NCI-H1417 treated with DMSO at 0.1 percent for 48 hours (cell line): ENCODE measurements at regions not wholly inside any gene's neighbourhood (a gene's known extent, or its start where the extent isn't known, plus 50 kb on each side); places are given as distances from the start of the nearest gene placed in this dataset.

ENCODE experiments used
- DNase-seq: peaks from one replicate; lab custom pipeline; 2025; lab: John Stamatoyannopoulos, UW

GRCh38 chr6:2429460-2429859 lies 184.1 kb upstream of the GMDS start:
- DNase-seq: no peak

GRCh38 chr6:2429032-2429431 lies 183.6 kb upstream of the GMDS start:
- DNase-seq: no peak

GRCh38 chr6:2426561-2427340 lies 181.3 kb upstream of the GMDS start:
- DNase-seq: no peak

DNA sequence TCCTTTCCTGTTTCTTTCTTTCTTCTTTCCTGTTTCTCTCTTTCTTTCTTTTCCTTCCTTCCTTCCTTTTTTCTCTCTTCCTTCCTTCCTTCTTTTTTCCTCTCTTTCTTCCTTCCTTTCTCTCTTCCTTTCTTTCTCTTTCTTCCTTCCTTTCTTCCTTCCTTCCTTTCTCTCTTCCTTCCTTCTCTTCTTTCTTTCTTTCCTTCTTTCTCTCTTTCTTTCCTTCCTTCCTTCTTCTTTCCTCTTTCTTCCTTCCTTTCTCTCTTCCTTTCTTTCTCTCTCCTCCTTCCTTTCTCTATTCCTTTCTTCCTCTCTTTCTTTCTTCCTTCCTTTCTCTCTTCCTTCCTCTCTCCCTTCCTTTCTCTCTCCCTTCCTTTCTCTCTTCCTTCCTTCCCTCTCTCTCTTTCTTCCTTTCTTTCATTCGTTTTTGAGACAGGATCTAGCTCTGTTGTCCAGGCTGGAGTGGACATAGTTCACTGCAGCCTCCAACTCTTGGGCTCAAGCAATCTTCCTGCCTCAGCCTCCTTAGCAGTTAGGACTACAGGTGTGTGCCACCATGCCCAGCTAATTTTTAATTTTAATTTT lies 170.8 kb upstream of the GMDS start:
- no peak for DNase-seq

GRCh38 chr6:2414885-2415547 lies 169.6 kb upstream of the GMDS start:
- no peak for DNase-seq

- no peak for DNase-seq
Observed at GRCh38 chr6:2412731-2413130, 167.3 kb upstream of the GMDS start.

DNA sequence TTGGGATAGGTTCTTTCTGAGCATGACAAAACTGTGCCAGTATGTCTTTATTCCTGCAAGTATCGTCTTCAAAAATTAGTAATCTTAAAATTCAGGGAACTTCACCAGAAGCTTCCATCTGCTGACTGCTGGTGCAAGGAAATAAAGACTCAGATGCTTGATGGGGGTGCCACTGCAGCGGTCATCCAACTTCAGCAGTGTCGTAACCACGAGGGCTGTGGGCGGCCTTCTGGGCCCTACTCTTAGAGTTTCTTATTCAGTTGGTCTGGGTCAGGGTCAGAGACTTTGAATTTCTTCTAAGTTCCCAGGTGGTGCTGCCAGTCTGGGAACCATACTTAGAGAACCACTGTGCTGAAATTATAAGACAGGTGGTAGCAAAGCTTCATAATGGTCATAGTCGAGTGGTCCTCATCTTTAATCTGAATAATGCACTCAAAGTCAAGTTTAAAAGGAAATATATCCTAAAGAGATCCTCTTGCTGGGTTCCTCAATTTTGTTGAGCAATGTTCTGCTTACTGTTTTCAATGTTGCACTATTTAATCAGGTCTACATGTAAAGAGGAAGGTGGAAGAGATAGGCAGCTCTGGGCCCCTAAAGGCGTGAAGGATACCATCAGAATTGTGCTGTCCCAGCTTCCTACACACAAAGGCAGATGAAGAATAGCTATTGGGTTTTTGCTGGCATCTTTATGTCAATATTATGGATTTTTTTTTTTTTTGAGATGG lies 165.4 kb upstream of the GMDS start:
- DNase-seq: no peak

- no peak for DNase-seq
Observed at GRCh38 chr6:2407525-2407924, 162.1 kb upstream of the GMDS start.

- DNase-seq: no peak
Observed at GRCh38 chr6:2404211-2404929, 159.0 kb upstream of the GMDS start.

DNA sequence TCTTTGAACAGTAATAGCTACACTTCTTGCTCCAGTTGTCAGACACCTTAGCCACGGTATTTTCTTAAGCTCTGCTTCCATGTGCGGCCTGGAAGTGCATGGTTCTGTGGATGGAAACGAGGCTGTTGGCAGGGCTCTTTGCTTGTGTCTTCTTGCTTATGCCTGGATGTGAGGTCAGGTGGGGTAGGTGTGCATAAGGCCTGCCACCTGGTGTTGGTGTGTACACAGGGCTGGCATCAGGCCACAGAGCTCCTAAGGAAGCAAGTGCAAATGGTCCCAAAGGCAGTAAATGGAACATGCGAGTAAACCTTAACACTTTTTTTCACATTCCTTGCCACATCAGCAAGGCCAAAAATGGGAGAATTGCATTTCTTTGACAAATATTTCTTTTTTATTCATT lies 158.1 kb upstream of the GMDS start:
- no peak for DNase-seq

DNA sequence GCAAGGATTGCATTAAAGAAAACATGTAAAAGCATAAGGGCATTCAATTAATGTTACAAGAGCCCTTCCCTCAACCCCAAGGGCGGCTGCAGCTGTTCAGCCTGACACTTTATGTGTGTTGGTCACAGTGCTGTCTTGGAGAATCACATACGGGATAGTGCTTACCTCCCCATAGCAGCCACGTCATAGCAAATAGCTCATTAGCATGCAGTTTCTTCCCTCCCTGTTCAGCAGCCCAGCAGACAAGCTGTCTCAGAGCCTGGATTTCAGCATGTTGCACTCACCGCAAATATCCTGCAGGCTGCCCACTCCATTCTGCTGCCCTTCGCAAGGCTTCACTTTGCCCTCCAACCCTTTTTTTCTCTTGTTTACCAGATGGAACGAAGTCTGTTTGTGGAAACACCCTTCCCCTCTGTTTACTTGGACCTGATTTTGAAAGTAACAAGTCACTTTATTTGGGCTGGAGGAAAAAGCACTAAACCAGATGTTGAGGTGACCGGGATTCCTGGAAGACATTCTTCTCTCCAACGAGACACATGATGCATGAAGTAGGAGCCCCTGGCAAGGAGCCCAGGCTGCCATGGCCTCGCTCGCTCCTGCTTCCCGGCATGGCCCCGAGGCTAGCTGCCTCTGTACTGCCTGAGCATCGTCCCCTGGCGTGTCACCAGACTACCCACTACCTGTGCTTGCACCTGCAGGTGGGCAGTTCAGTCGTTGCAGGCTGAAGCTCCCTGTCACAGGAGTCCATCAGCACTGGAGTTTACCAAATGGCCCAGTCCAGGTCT lies 151.6 kb upstream of the GMDS start:
- no peak for DNase-seq

DNA sequence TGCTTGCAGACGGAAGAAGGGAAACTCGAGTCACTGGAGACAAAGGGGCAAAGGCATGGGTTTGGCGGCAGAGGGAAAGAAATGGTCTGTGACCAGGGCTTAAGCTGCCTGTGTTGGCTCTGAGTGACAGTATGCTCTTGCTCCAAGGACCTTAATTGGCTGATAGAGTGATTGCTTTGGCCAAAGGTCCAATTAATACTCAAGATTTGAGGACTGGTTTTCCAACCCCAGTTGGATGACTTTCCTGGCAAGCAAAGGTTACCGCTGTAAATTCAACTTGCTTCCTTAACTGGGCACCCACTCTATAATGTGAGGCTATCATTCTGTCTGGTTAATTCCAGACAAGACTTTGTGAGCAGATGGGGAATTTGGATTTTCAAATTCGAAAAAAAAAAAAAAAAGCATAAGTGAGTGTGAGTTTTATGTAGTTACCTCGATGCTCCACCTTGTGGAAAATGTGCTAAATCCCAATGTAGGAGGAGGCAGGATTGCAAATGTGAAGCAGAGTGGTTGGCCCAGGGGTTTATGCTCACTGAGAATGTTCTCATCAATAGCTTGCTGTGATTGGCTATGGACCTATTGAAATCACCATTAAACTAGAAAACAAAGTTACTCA lies 150.7 kb upstream of the GMDS start:
- DNase-seq: no peak

DNA sequence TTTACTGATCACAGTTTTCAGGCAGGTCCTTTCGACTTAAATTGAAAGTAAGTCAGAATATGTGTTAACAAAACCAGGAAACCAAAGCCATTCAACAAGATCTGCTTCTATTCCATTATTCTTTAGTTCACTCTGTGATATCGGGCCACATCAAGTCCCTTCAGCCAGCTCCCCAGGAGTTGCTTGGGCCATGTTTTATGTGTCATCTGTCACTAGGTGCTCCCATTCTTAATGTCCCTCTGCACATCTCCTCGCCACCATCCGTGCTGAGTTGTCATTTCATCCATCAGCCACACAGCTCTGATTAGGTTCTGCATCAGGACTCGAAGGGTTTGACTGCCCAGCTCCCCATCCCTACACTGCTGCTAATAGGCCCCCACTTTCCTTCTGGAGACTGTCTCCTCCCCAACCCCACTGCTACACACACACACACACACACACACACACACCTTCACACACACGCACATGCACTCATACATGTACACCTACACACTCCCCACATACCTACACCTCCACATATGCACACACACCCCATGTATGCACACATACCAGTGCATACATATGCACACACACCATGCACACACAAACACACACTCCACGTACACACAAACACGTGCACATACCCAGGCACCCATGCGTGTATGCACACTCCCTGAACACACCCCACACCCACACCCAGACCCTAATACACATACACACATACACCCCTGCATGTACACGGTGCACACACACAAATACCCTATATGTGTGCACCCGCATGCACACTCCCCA lies 143.3 kb upstream of the GMDS start:
- no peak for DNase-seq

DNA sequence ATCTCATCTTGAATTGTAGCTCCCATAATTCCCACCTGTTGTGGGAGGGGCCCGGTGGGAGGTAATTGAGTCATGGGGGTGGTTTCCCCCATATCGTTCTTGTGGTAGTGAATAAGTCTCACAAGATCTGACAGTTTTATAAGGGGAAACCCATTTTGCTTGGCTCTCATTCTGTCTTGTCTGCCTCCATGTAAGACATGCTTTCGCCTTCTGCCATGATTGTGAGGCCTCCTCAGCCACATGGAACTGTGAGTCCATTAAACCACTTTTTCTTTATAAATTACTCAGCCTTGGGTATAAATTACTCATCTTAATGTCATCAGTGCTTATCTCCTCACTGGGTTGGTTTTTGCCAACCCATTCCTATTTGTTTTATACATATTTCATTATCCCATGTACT lies 142.0 kb upstream of the GMDS start:
- DNase-seq: no peak

DNA sequence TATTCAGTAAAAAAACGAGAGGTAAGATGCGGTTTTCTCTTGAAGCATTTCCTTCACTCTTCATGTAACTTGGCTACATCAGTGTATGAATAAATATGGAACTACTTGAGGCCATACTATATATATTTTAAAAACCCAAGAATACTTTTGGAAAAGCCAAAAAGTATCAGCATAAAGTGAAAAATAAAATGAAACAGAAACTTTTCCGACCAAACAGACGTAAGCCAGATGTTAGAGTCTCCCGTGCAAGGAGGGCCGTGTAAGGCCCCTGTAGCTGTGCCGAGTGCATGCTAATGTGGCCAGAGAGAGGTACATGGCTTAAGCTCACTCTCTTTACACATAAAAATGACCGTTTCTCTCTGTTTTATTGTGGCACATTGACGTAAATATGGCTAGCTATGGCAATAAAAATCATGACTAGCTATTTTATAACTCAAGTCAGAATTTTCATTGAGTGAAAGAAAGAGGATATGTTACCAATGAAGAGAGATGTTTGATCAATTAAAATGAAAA lies 140.1 kb upstream of the GMDS start:
- DNase-seq: no peak

- DNase-seq: no peak
Observed at GRCh38 chr6:2384528-2384927, 139.1 kb upstream of the GMDS start.

DNA sequence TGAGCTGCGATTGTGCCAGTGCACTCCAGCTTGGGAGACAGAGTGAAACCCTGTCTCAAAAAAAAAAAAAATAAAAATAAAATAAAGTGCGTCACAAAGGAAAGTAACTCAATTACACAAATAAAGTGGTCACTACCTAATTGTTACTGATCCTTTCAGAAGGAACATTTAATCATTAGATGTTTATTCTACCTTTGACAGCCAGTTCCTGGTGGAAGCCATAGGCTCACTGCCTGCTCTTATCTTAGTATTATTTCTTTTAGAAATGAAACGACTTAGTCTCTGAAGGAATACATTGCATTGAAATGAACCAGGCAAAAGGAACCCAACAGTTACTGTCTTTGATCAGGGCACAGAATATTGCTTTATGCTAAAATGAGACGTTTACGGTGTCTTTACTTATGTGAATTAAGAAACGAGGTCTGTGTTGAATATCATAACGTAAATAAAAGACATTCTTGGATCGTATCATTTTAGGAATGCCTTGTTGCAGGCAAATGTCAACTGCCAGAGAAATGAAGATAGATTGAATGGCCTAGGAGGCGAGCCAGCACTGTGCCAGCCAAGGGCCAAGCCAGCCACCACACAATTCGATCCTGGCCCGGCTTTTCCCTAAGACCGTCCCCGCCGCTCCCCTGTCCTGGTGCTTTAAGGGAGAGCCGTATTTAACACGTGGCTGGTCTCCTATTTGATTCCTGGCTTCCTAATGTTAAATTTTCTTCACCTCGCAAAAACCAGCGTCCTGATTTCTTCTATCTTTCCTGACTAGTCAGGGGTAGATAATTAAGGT lies 136.7 kb upstream of the GMDS start:
- DNase-seq: no peak

DNA sequence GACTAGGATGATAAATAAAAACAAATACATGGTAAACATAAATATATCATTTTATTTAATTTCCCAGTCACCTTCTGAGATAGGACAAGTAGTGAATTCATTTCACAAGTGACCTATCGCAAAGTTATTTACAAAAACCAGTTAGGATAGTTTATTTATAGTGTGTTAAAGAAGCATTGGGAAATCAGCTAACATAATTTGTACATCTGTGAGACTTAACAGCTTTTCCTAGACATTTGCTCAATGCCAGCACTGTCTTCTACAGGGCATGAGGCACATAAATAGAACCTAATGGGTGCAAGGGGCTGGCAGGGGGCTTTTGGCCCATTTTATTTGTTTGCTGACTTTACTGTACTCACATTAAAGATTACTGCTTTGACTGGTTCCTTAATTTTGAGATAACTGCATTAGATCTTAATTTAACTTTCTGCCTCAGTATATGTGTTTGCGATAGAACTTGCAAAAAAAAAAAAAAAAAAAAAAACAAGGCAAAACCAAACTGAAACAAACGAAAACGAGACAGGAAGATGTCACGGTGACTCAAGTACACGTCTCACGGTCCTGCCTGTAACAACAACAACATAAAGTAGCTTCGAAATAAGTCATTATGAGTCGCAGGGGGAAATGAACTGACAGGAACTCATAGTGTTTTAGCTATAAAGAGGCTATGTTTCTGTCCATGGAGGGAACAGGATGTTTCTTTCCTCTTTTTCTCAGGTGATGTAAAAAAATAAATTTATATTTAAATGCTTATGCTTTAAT lies 133.7 kb upstream of the GMDS start:
- DNase-seq: no peak
